ENCODE measurements at regions not wholly inside any gene's neighbourhood (a gene's known extent, or its start where the extent isn't known, plus 50 kb on each side); places are given as distances from the start of the nearest gene placed in this dataset.

DNA sequence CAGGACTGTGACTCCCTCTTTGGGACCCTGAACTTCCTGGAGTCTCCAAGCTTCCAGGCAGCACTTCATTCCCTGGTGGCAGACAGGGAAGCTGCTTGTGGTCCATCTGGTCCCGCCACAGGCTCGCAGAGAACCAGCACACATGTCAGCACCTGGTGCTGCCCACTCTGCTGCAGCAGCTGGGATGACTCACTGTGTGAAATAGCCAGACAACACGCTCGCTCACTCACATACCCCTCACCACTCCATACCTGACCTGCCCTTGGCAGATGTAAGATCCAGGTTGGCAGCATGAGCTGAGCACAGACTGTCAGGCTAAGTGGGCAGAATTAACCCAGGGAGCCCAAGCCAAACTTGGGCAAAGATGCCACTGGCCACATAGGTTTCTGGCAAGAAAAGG lies 613.5 kb downstream of the PCDH18 start:
- intact Hi-C loops (cut with micrococcal nuclease), result no loop called here

More for the DNA sequence above, 613.5 kb downstream of the PCDH18 start:
- Mint-ChIP-seq H3K27ac (no peak overlapping the region), H3K9me3 (ENCODE audit: insufficient read depth) (no peaks in the 10 kb centered on the region), H3K4me1 (no peaks in the 10 kb centered on the region), H3K4me3 (no peak overlapping the region), H3K27me3 (no peaks in the 10 kb centered on the region)
- Histone ChIP-seq H2AFZ (ENCODE audit: insufficient read depth, low read depth, low read length, poor library complexity, severe bottlenecking) (no peak overlapping the region), H3K4me1 (ENCODE audit: control insufficient read depth in 2 of 2, insufficient read depth in 2 of 2, low read length in 2 of 2) (no peaks in the 10 kb centered on the region), H3K9ac (ENCODE audit: low read length) (no peak overlapping the region), H3K9me3 (ENCODE audit: control extremely low read depth in 1 of 3, control insufficient read depth in 2 of 3, insufficient read depth in 1 of 3, low read length in 2 of 3) (peaks cover 0 to 15% (median 0%) of the 10 kb centered on the region in 3 donors), H3K4me3 (ENCODE audit: control extremely low read depth in 1 of 5, extremely low read depth in 1 of 5, insufficient read depth in 1 of 5, low read depth in 2 of 5, low read length in 4 of 5) (no peak overlapping the region), H3K36me3 (replicated peaks in 1 of 2; ENCODE audit: control extremely low read depth in 1 of 2, control insufficient read depth in 1 of 2, extremely low read depth in 1 of 2, insufficient read depth in 2 of 2, low read length in 1 of 2) (no peaks in the 10 kb centered on the region), H3K79me2 (ENCODE audit: control insufficient read depth, insufficient read depth, low read length) (no peaks in the 10 kb centered on the region), H3K4me2 (replicated peaks; ENCODE audit: low read depth, low read length, poor library complexity, severe bottlenecking) (no peak overlapping the region), H3K27ac (ENCODE audit: low read length in 2 of 2) (no peak overlapping the region), H4K20me1 (ENCODE audit: control insufficient read depth, insufficient read depth, low read length, poor library complexity, severe bottlenecking) (no peaks in the 10 kb centered on the region), H3K27me3 (replicated peaks in 1 of 4; ENCODE audit: control extremely low read depth in 1 of 4, control insufficient read depth in 3 of 4, insufficient read depth in 4 of 4, low read length in 3 of 4) (no peaks in the 10 kb centered on the region)
- no peak for ATAC-seq (ENCODE audit: low read depth)
- POLR2A ChIA-PET, result no interaction called here
- 86% methylated on average over 4 of the region's 4 CpGs for WGBS (ENCODE audit: insufficient coverage)
- TF ChIP-seq EZH2 (IDR thresholded peaks at IDR 0.05; ENCODE audit: borderline replicate concordance, insufficient read depth, low read depth, low read length, poor library complexity, severe bottlenecking) (no peak), CTCF (IDR thresholded peaks at IDR 0.05) (no peak)
- CTCF ChIA-PET, result no interaction called here
- no peak for DNase-seq
